H1 (cell line): ENCODE measurements at regions not wholly inside any gene's neighbourhood (a gene's known extent, or its start where the extent isn't known, plus 50 kb on each side); places are given as distances from the start of the nearest gene placed in this dataset.

Experiments
- BCL11A ChIP-seq, 2 experiments: IDR thresholded peaks; one replicate each; pipeline ENCODE4 v1.6.1; 2011; ENCODE audit warnings: low read depth in 2 of 2, low read length in 2 of 2, mild to moderate bottlenecking in 2 of 2

DNA sequence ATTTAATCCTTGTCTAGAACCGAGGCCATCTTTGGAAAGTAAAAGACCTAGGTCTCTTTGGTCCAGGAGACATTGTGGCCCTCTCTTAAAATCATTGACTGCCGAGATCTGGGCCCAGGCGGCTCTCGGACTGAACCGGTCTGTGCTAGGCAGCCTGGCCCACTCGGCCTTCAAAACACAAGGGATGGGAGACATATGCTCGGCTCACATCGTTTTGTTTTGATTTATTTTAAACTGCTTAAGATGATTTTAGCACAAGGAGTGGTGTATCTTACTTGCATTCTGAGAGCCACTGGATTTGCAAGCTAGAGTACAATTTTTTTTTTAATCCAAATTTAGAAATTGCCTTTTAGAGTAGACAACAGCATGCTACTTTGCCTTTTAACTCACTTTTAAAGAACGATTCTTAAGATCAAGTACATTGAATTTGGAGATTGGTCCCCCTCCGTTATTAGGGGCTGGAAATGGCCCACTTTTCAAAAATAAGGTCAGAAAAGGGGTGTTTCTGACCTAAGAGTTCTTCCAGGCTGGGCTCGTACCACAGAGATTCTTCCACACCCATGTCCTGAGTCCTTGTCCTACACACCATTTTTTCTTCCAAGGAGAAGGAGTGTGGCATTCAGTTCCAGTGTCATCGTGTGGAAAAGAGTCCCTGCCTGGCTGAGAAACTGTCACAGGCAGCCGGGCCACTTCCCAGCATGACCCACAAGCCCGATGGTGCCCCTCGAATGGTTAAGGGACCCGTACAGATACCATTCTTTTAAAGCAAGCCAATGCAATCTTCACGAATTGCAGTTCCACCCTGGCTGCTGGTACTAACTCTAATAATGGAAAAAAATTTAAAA lies 80.5 kb upstream of the WNT7B start (continued):
- no peak for TF ChIP-seq BCL11A (IDR thresholded peaks at IDR 0.05; ENCODE audit: low read depth in 2 of 2, low read length in 2 of 2)
